GM18858 (cell line): ENCODE measurements at regions not wholly inside any gene's neighbourhood (a gene's known extent, or its start where the extent isn't known, plus 50 kb on each side); places are given as distances from the start of the nearest gene placed in this dataset.
A peak's percentile ranks its signal among the peaks of the same experiment; 100 is the strongest.

Source experiments
- ATAC-seq: cut with Tn5 transposase; IDR thresholded peaks from one replicate; pipeline ENCODE4 v1.9.1; 2021; ENCODE audit not compliant: unreplicated experiment

DNA sequence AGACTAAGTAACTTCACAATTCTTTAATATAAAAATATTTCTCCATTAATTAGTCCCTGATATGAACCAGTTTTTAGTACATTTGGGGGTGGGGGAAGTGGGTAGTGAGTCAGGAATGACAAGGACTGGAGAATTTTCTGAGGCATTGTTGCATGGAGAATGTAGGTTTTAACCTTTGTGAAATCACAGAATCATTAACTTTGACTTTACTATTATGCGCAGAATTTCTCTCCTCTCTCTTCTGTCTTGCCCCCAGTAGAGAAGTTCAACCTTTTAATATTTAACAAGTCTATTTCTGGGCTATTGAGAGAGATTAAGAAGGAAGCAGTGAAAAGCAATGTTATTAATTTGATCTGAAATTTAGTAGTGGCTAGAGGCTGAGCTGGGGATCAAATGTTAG lies 597.0 kb downstream of the PCDH18 start:
- no peak for ATAC-seq

DNA sequence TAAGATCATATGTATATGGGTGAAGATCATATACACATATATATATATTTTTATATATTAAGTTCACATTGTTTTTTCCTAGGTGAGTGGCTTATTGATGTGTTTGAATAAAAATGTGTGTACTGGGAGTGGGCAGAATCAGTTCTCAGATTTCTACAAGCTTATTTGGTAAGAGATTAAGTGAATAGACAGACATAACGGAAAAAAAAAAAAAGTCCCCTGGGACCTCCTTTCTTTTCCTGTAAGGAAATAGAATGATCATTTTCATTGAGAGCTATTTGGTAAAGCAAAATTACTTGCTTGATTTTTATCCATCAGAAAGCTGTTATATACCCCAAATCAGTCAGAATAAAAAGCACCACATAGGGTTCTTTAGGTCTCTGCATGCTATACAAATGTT lies 597.7 kb downstream of the PCDH18 start:
- no peak for ATAC-seq

DNA sequence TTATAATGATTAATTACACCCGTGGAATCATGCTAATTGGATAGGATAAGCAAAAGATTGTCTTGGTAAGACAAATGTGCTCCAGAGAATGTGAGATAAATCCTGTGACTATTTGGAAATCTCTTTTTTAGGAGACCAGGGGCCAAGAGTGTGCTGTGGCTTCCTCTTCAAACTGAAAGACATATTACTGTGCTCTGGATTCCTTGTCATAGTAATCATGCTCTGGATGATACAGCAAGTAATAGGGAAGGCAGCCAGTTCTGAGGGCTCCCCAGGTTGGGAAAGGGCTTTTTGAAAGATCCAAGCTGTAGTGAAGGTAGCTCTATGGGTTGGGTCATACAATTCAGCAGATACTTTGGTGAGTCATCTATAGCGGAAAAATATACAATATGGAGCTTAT lies 600.5 kb downstream of the PCDH18 start:
- ATAC-seq, result no peak

DNA sequence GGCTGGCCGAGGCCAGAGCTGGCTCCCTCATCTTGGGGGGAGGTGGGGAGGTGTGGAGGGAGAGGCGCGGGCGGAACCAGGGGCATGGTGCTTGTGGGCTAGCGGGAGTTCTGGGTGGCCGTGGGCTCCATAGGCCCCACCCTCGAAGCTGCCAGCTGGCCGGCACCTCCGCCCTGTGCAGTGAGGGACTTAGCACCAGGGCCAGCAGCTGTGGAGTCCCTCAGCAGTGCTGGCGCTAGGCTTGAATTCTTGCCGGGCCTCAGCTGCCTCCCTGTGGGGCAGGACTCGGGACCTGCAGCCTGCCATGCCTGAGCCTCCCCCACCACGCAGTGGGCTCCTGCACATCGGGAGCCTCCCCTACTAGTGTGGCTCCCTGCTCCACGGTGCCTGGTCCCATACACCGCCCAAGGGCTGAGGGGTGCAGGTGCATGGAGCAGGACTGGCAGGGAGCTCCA lies 603.3 kb downstream of the PCDH18 start:
- no peak for ATAC-seq

DNA sequence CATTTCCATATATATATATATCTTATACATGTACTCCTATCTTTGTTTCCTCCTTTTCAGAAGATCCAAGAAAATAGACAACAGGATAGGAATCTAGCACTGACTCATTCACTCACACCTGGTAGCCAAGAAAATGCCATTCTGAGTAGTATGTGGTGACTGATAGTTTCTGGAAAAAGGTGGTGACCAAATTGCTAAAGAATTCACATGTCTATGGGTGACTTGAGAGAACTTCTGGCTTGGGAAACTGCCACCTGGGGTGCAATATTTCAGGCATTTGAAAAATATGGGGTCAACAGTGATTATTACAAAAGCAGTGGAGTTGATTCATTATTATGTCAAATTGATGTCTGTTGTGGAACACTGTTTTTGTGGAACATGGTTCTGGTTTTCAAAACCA lies 605.1 kb downstream of the PCDH18 start:
- ATAC-seq, result no peak

DNA sequence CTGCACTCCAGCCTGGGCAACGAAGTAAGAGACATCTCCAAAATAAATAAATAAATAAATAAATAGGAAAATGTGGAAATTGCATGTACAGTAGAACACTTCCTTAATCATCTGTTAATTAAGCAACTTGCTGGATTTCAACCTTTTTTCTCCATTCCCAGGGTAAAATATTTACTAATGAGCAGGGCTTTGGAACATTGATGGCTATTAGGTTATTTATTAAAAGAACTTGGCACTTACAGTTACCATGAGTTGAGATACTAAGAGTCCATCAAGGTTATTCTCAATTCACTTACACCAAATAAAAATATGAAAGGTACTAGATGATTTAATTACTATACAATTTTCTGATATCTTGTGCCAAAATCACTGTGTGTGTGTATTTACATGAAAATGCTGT lies 607.1 kb downstream of the PCDH18 start:
- ATAC-seq, result no peak

DNA sequence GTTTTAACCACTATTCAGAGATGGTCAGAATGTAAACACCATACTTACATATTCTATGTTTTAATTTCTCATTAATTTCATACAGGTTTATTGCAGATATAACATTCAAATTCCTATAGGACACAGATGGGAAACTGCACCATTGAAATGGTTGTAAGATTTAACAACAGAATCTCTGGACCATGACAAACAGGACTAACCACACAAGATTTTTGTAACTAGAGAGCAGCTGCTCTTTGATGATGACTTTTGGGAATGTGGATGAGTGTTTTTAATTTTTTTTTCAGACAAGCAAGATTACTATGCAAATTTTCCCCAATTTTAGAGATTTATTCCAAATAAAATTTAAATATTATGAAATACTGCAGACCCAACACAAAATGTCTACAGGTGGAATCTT lies 610.2 kb downstream of the PCDH18 start:
- no peak for ATAC-seq

DNA sequence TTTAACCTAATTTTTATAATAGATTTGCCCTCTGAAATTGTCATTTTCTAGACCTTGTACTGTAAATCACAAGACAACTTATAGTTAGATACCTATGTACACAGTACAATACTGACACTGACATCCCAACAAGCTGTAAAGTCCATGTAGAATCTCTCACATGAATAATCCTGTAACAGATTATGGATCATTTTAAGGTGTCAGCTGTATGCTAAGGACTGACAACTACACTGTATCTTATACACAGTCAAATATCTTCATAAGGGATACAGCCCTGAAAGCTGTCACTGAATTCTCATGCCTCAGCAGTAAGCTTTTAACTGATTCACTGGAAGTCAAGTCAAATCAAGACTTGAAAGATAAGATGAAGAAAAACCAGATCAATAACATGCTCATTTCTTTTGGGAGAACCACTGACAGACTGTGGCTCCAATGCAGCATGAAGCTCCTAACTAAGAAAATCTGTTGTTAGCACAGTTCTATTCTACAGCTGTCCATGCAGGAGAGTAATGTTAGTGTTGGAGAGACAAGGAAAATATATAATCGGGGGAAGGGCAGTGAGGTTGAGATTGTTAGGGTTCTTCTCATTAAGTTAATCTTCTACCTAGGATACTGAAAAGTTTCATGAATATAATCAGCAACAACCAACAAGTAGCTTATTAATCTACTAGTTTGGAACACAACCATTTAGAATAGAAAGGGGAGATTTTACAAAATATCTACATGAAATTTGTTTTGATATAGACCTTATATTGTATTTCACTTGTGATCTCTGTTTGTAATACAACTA lies 612.0 kb downstream of the PCDH18 start:
- no peak for ATAC-seq

DNA sequence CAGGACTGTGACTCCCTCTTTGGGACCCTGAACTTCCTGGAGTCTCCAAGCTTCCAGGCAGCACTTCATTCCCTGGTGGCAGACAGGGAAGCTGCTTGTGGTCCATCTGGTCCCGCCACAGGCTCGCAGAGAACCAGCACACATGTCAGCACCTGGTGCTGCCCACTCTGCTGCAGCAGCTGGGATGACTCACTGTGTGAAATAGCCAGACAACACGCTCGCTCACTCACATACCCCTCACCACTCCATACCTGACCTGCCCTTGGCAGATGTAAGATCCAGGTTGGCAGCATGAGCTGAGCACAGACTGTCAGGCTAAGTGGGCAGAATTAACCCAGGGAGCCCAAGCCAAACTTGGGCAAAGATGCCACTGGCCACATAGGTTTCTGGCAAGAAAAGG lies 613.5 kb downstream of the PCDH18 start:
- ATAC-seq, result no peak

DNA sequence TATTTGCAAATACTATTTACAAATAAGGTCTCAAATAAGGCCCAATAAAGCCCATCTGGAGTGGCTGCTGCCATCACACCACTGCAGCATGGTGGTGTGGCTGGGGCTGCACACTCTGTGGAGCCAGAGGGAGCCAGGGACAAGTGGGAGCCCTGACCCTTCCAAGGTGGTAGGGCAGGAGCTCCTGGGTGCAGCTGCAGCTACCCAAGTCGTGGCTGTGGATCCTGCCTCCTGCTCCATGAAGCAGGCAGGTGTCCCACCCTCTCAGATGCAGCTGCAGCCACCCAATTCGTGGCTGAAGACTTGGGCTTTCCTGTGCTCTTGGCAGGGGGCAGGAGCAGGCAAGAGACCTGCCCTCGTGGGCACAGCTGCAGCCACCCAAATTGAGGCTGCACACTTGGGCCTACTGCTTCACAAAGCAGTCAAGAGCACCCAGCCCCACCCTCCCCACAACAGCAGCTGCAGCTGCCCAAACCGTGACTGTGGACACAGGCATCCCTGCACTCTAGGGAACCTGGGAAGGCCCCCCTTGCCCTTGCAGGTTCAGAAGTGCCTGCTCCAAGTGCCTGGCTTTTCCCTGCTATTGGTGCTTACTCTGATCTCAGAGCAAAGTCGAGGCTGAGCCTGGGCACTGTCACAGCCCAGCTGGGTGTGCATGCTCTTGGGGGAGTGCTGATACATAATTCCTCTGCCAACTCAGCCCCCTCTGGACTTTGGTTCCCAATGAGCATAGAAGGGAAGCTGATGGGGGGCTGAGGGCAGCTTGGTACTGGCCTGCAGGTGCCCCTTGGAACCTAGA lies 614.8 kb downstream of the PCDH18 start:
- ATAC-seq, result no peak

DNA sequence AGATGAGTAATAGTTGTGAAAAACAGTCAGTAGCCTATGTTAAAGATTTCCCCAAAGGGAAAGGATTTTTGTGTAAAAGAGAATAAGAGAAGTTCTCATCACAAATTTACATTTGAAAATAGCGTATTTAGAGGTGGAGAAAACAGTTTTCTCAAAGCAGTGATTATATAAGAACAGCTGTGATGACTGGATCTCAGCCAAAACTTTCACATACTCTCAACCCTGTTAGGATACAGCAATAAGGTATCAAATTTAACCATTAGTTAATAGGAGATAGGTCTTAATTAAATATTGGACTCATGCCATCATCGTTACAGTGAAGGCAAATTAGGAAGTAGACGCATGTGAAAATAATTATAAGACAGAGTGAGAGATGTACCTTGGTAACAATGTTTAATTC lies 622.7 kb downstream of the PCDH18 start:
- no peak for ATAC-seq

DNA sequence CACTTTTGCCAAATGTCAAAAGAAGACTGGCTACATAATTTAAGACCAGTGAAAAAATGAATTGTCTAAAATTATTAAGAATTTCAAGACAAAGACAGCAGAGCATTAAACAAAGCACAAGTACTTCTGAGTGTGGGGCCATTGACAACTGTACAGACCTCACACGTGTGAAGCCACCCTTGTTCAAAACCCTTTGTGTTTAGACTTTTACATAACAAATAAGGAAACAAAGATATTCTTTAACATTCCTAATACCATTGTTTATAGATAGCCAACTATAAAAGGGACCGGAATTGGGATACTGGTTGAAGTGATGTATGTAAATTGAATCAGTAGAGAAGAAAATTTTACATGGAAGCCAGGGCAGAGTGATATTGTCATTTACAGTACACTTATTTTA lies 624.2 kb downstream of the PCDH18 start:
- ATAC-seq, result no peak

DNA sequence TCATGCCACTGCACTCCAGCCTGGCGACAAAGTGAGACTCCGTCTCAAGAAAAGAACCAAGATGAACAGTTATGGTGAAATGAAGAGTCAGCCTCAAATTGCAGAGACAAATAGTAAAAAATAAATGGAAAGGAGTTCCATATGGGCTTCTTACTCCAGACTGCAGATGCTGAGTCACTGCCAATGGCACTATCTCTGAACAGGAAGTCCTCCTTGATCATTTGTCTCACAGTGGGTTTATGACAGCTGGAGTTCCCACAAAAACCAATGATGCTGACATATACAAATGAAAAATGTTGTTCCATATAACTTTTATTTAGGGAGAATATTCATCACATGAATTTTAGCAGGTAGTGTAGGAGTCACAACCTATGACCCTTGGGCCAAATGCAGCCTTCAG lies 631.6 kb downstream of the PCDH18 start:
- no peak for ATAC-seq

DNA sequence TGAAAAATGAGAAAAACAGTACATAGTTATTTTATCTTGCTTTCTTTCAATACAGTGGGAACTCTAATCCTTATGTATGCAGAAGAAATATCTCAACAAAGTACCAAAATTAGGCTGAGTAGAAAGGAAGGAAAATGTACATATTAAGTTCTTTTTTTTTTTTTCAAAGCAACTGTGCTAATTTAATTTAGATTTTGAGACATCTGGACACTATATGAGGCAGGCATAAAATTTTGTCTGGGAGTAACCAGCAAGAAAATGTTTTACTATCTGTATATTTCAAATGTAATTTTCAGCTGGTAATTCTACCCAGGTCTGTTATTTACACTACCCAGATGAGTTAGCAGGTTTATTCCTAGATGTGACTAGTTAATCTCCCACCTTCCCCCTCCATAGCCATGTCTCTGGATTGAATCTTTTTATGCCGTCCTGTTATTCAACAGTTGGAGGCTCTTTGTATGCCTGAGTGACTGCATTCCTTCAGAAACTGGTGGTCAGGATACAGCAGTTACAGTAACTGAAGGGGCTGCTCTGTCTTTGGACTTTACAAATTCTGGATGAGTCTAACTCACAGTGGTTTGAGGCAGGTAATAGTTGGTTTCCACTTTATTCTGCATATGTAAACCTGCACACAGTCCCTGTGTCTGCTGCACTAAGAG lies 633.6 kb downstream of the PCDH18 start:
- ATAC-seq, result no peak

DNA sequence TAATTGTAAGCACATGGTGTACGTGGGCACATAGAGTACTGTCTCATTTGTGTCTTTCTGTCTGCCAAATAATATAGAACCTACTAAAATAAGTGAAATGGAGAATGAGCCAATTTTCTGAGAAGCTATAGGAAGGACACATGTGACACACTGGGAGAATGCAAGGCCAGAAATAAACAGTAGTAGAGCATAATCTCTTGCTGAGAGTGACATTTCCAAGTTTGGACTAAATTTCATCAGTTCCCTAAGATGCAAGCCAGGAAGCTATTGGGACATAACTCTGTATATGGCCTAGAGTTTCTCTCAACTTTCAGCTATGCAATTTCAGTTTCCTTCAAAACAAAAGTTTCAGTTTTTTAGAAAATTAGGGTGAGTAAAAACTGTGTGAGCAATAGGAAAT lies 638.7 kb downstream of the PCDH18 start:
- no peak for ATAC-seq

DNA sequence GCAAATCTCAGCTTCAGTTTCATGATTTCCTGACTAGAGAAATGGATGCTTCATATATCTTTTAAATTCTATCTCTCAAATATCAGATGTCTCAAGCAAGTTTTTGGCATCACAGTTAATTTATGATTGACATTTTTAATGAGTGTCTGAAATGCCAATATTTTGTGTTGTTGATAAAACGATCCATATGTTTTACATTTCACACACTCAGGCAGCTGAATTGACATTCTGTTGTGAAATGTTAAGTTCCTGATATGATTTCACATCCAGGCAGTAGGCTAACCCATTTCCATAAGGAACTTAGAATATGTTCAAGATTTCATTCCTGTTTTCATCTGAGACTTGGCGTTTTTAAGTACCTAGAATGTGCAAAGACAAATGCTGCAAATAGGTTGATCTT lies 650.6 kb downstream of the PCDH18 start:
- no peak for ATAC-seq

DNA sequence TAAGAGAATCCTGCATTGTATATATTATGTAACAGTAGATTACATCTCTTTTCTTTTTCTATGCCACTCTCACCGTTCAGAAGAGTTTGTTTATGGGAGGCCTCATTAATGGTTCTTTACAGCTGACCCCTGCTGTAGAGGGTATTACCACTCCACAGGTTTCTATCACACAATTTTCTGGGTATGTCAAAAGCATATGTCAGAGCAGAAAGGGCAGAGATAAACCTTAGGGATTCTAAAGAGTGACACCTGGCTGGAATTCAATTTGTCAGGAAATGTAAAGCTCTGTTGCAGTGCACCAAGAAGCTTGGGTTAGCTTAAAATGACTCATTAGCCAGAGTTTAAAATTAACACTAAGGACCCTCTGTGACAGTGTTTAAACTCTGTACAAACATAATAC lies 658.7 kb downstream of the PCDH18 start:
- ATAC-seq, result no peak

DNA sequence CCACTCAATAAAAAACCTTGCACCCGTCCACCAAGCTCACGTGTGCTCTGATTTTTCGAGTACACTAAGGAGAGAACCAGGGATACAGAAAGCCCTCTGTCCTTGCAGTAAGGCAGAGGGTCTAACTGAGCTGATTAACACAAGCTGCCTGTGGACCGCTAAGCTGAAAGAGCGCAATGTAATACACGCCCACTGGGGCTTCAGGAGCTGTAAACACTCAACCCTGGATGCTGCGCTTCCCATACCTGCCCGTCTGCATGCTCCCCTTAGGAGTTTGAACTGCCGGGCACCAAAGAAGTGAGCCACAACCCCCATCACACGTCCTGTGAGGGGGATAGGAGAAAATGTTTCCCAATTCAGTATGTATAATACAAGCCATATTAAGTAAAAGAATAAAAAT lies 664.8 kb downstream of the PCDH18 start:
- no peak for ATAC-seq

DNA sequence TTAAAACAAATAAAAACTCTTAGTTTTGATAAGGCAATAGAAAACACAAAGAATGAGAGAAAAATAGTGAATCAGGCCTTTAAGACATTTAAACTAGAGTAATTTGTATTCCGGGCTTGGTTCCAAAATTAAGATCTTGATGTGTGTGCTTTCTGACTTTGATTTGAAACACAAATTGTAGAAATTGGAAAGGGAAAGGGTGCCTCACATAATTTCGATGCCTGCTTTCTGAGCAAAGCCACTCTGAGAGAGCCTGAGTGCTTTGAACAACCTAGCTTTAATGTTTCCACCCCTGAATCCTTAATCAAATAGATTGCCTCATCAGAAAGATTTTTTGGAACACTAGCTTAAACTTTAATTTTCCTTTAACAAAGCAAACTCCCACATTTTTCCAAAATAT lies 666.8 kb downstream of the PCDH18 start:
- ATAC-seq, result no peak

DNA sequence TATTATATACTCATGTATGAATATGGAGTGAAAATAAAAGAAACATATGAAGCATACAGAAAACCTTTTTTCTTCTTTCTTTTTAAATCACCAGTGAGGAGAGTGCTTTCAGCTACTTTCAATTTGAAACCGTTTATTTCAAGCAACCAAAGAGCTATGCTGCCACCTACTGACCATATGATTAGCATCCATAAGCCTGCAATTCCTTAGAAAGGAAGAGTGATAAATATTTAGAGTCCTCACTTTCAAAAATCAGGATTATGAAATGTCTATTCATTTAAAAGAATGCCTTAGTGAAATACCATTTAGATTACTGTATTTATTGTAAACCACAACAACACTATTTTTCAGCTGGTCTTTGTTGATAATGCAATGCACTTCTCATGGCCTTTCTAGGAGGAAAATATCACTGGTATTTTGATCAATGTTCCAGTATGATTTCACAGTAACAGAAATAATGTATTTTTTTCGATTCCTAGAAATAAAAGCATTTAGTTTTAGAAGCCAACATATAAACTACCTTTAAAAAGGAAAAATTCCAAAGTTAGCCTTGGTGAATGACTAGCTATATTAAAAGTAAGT lies 667.6 kb downstream of the PCDH18 start:
- ATAC-seq, result peak; percentile 92

DNA sequence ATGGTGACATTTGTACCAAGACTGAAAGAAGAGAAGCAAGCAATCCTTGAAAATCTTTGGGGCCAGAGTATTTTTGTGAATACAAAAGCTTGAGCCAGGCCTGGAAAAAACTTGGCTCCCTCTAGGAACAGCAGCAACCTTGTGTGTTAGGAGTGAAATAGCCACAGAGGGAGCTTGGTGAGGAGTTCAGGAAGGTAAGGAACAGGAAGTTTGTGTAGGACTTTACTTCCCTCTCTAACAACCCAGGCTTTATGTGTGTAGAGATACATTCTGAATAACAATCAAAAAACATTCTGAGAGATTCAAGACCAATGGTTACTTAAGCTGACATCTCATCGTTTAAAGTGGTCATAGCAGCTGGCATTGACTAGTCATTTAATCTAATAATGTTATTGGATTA lies 668.5 kb downstream of the PCDH18 start:
- ATAC-seq, result no peak

DNA sequence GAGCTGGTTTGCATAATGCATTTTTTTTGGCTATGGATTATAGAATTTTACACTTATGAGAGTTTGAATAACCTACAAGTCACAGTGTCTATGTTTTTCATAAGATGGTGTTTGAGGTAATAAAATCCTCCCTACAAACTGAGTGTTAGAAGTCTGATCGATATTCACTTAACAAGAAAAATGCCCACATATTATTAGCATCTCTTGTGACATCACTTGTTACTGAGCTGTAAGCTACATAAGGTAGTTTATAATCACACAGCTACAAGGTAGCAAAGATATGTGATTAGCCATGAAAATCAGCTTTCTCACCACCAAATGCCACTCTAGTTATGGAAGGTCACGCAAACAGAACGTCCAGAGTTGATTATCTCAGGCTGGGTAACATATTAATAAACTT lies 669.6 kb downstream of the PCDH18 start:
- ATAC-seq, result no peak
